Activated B cell treated with CpG ODN at 0.5 μM for 24 hours (primary cell): ENCODE measurements at regions not wholly inside any gene's neighbourhood (a gene's known extent, or its start where the extent isn't known, plus 50 kb on each side); places are given as distances from the start of the nearest gene placed in this dataset.

ENCODE experiments used
- ATAC-seq: fragments of 200-7000 bp; cut with Tn5 transposase; one replicate; pipeline ENCODE4 v1.10.0; 2021; ENCODE audit warnings: low read depth, mild to moderate bottlenecking, moderate library complexity
- CTCF ChIA-PET: fragments of 350-600 bp; sonication (Branson Sonifier 250); formaldehyde crosslinking; loops from one replicate; lab custom pipeline; 2021; ENCODE audit warnings: antibody characterized with exemption; lab: Charles Lee
- POLR2A ChIA-PET: fragments of 350-600 bp; sonication (Branson Sonifier 250); formaldehyde crosslinking; loops from one replicate; lab custom pipeline; 2021; ENCODE audit warnings: antibody characterized with exemption; lab: Charles Lee
- DNase-seq: peaks from one replicate; pipeline ENCODE4 v3.0.0; 2022
- H3K27ac Mint-ChIP-seq: one replicate; pipeline ENCODE4 v1.8.0; 2020; ENCODE audit warnings: mixed read lengths
- H3K27me3 Mint-ChIP-seq: one replicate; pipeline ENCODE4 v1.8.0; 2021; ENCODE audit warnings: mixed read lengths
- H3K36me3 Mint-ChIP-seq: one replicate; pipeline ENCODE4 v1.8.0; 2021; ENCODE audit warnings: low read depth, mixed read lengths
- H3K4me1 Mint-ChIP-seq: one replicate; pipeline ENCODE4 v1.8.0; 2021; ENCODE audit warnings: mixed read lengths
- H3K4me3 Mint-ChIP-seq: one replicate; pipeline ENCODE4 v1.8.0; 2020; ENCODE audit warnings: mild to moderate bottlenecking, mixed read lengths
- H3K9me3 Mint-ChIP-seq: one replicate; pipeline ENCODE4 v1.8.0; 2020; ENCODE audit warnings: mixed read lengths
- CTCF ChIP-seq: fragments of 200-600 bp; IDR thresholded peaks from one replicate; pipeline ENCODE4 v1.8.0; 2022; ENCODE audit warnings: antibody characterized with exemption, mild to moderate bottlenecking
- intact Hi-C: fragments of 100-400 bp; cut with micrococcal nuclease; formaldehyde crosslinking; loops from one replicate; pipeline ENCODE4 v1.15.1; 2024

DNA sequence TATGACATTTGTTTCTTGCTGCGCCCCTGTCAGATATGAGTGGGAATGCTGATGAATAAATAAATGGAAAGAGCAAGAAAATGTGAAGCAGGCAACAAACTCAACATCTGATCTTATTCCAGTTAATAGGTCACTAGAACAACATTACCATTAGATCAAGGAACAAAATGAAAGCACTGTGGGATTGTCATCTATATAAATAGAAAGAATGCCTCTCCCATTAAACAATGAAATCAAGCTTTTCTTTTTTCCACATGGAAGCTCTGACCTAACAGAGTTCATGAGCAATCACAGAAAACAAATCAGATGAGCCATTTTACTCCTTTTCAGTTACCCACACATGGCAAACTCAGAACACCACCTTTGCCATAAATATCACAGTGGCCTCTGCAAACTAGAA, 354.8 kb downstream of the SUCLA2 start:
- POLR2A ChIA-PET = no interaction called here
- Mint-ChIP-seq H3K9me3 (no peaks in the 10 kb centered on the region), H3K27ac (no peak overlapping the region), H3K27me3 (peaks cover 2% of the 10 kb centered on the region), H3K4me1 (no peaks in the 10 kb centered on the region), H3K4me3 (no peak overlapping the region), H3K36me3 (no peaks in the 10 kb centered on the region)
- DNase-seq (no peak), ATAC-seq (no peak)
- CTCF ChIA-PET = no interaction called here
- intact Hi-C loops = no loop called here
- no peak for TF ChIP-seq CTCF

DNA sequence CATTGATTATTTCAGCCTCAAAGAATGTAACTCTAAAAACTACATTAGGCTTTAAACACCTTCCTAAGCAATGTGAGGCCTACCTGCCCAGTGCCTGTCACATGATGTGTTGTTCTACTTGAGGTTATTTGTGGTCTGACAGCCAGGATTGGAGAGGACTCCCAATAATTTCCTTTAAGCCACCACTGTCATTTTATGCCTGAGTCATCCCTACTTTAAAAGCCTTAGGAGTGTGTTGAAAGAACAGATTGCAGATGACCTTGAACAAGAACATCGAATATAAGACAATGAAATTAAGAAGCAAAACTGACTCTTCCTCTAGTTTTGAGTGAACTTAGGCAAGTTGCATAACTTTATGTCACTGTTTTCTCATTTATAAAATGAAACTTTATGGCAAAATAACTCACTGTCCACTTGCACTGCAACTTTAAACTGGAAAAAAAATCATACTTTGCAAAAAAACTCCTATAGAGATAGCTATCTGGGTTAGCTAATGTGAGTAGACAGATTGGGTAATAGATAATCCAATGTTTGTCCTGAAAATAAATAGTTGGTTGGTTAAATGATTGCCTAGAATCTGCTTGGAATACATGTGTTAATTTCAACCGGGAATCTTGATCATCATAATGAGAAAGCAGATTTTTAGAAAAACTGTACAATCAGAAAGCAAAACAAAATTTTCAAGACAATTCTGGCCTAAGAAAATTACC, 361.2 kb downstream of the SUCLA2 start:
- H3K4me3 Mint-ChIP-seq = no peak overlapping the region
- no peak for TF ChIP-seq CTCF
- CTCF ChIA-PET = no interaction called here
- POLR2A ChIA-PET = no interaction called here
- no peaks in the 10 kb centered on the region for H3K27me3 Mint-ChIP-seq
- no peaks in the 10 kb centered on the region for H3K9me3 Mint-ChIP-seq
- no peaks in the 10 kb centered on the region for H3K36me3 Mint-ChIP-seq
- H3K4me1 Mint-ChIP-seq = no peaks in the 10 kb centered on the region
- ATAC-seq (no peak), DNase-seq (no peak)
- intact Hi-C loops = no loop called here
- H3K27ac Mint-ChIP-seq = no peak overlapping the region

DNA sequence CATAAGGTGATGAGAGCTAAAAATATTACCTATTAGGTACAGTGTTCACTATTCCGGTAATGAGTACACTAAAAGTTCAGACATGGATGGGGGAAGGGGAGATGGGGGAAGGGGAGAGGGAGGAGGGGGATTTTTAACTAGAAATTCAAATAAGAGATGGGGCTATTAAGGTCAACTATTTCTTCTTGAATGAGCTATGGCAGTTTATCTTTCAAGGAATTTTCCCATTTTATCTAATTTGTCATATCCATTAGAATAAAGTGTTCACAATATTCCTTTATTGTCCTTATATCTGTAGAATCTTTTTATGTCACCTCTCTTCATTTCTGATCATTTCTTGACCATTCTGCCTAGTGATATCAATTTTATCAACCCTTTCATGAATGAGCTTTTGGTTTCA, 362.4 kb downstream of the SUCLA2 start:
- ChIA-PET CTCF (no interaction called here), POLR2A (no interaction called here)
- DNase-seq (no peak), ATAC-seq (no peak)
- H3K4me3 Mint-ChIP-seq = no peak overlapping the region
- no peaks in the 10 kb centered on the region for H3K36me3 Mint-ChIP-seq
- H3K4me1 Mint-ChIP-seq = no peaks in the 10 kb centered on the region
- H3K27me3 Mint-ChIP-seq = no peaks in the 10 kb centered on the region
- no peak overlapping the region for H3K27ac Mint-ChIP-seq
- H3K9me3 Mint-ChIP-seq = peaks cover 2% of the 10 kb centered on the region
- no peak for TF ChIP-seq CTCF
- intact Hi-C loops = no loop called here

DNA sequence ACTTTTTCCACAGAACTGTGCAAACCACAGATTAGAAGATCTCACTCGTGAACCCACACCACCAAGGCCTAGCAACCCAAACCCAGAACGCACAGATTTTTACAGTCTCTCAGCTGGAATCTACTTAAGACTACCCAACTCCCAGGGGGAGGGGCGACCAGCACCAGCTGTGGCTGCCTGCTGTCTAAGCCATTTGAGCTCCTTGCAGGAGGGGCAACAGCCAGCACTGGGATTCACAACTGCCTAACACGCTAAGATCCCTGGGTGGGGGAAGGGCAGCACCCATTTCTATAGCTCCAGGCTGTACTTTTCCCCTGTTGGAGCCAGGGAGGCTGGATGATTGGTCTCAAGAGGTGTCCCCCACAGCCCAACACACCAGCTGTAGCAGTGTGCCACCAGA, 368.8 kb downstream of the SUCLA2 start:
- CTCF ChIA-PET = no interaction called here
- POLR2A ChIA-PET = no interaction called here
- peaks cover 4% of the 10 kb centered on the region for H3K27me3 Mint-ChIP-seq
- H3K4me3 Mint-ChIP-seq = no peak overlapping the region
- no peak for DNase-seq
- no peaks in the 10 kb centered on the region for H3K4me1 Mint-ChIP-seq
- no peak for ATAC-seq
- H3K36me3 Mint-ChIP-seq = no peaks in the 10 kb centered on the region
- peaks cover 5% of the 10 kb centered on the region for H3K9me3 Mint-ChIP-seq
- intact Hi-C loops = no loop called here
- no peak for TF ChIP-seq CTCF
- no peak overlapping the region for H3K27ac Mint-ChIP-seq

GRCh38 chr13:47628666-47629065, 372.4 kb downstream of the SUCLA2 start:
- no peak overlapping the region for H3K27ac Mint-ChIP-seq
- H3K9me3 Mint-ChIP-seq = peaks cover 3% of the 10 kb centered on the region
- no peaks in the 10 kb centered on the region for H3K4me1 Mint-ChIP-seq
- DNase-seq = no peak
- intact Hi-C loops = no loop called here
- ChIA-PET CTCF (no interaction called here), POLR2A (no interaction called here)
- no peaks in the 10 kb centered on the region for H3K36me3 Mint-ChIP-seq
- ATAC-seq = no peak
- H3K27me3 Mint-ChIP-seq = peaks cover 6% of the 10 kb centered on the region
- H3K4me3 Mint-ChIP-seq = no peak overlapping the region
- no peak for TF ChIP-seq CTCF
